ENCODE measurements at regions not wholly inside any gene's neighbourhood (a gene's known extent, or its start where the extent isn't known, plus 50 kb on each side); places are given as distances from the start of the nearest gene placed in this dataset.

DNA sequence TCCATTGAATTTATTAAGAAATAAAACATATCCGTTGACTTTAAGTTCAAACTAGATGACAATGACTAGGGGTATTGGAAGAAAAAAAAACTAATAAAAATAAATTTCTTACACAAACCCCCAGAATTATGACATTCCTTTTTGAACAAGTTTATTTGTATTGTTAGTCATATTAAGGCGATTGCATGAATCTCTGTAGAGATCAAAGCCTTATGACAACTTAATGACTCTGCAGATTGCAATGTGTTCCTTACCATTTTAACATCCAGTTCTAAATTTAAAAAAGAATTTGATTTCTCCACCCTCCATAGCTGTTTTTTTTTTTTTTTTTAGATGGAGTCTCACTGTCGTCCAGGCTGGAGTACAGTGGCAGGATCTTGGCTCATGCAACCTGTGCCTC is 189.8 kb upstream of the CEP162 start:
- ATAC-seq (no peak), DNase-seq (no peak)
- peaks cover 4% of the 10 kb centered on the region for H3K27me3 Mint-ChIP-seq (ENCODE audit: low read depth)
- no peak overlapping the region for H3K4me3 Mint-ChIP-seq
- H3K27ac Mint-ChIP-seq: no peak overlapping the region
- CTCF ChIA-PET: no interaction called here
- no peaks in the 10 kb centered on the region for H3K9me3 Mint-ChIP-seq (ENCODE audit: insufficient read depth)
- no peaks in the 10 kb centered on the region for H3K4me1 Mint-ChIP-seq (ENCODE audit: low read depth)
- H3K36me3 Mint-ChIP-seq (ENCODE audit: low read depth): no peaks in the 10 kb centered on the region
- POLR2A ChIA-PET: no interaction called here

DNA sequence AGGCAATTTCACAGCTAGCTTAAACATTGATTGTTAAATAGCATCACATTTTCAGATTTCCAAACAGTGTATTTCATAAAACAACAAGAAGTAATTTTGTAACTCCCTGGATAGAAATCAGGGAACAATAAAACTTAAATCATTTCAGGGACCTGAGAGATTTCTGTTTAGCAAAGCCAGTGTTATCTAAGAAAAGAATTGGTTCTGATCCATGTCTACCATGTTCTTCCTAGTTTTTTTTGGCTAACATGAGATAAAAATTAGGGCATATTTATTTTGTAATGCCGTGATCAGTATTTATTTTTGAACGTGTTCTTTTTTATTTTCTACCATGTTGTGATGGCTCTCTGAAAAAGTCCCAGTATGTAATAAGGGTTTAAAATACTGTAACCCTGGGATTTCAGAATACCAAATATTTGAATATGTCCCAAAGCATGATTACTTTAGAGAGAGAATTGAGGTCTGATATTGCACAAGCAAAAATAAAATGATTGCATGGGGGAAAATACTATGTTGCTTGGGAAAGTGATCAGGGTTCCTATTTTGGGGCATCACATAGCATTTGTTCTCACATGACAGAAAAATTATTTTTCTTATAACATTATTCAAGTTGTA is 188.7 kb upstream of the CEP162 start:
- DNase-seq (no peak), ATAC-seq (no peak)
- Mint-ChIP-seq H3K27me3 (ENCODE audit: low read depth) (no peaks in the 10 kb centered on the region), H3K4me1 (ENCODE audit: low read depth) (no peaks in the 10 kb centered on the region), H3K9me3 (ENCODE audit: insufficient read depth) (no peaks in the 10 kb centered on the region), H3K36me3 (ENCODE audit: low read depth) (no peaks in the 10 kb centered on the region), H3K27ac (no peak overlapping the region), H3K4me3 (no peak overlapping the region)
- ChIA-PET POLR2A (no interaction called here), CTCF (no interaction called here)

DNA sequence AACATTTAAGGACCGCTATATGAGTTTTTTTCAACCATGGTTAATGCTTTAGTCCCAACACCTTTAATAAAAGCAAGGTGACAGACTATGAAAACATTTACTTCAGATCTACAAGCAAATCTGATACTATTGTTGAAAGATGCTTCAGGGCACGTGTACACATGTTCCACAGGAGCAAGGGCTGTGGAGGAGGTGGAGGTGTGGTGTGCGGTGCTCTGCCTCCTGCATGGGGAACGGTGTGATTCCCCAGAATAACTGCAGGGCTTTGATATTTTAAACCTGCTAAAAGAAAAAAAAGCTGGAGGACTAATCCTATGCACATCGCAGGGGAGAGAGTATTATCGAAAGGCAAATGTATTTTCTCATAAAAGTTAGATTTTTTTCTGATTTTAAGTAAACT is 188.1 kb upstream of the CEP162 start:
- ChIA-PET POLR2A (no interaction called here), CTCF (no interaction called here)
- no peak for DNase-seq
- no peaks in the 10 kb centered on the region for H3K36me3 Mint-ChIP-seq (ENCODE audit: low read depth)
- H3K9me3 Mint-ChIP-seq (ENCODE audit: insufficient read depth): no peaks in the 10 kb centered on the region
- no peaks in the 10 kb centered on the region for H3K27me3 Mint-ChIP-seq (ENCODE audit: low read depth)
- H3K4me3 Mint-ChIP-seq: no peak overlapping the region
- ATAC-seq: no peak
- H3K27ac Mint-ChIP-seq: no peak overlapping the region
- no peaks in the 10 kb centered on the region for H3K4me1 Mint-ChIP-seq (ENCODE audit: low read depth)

DNA sequence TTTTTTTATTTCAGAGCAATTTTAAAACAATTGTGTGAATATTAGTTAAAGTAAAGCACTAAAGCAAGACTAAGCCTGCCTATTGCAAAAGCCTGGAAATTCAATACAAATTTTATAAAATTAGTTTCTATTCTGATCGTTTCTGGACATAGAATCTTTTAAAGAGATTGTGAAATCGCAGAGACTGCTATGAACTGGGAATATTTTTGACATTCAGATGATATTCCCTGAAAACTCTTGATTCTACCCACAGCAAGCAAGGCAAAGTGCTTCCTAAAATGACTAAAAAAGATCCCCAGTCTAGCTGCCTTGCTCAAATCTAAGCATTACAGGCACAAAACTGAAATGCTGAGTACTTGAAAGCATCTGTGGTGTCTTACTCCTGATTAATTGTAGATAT is 187.6 kb upstream of the CEP162 start:
- Mint-ChIP-seq H3K27me3 (ENCODE audit: low read depth) (no peaks in the 10 kb centered on the region), H3K4me3 (no peak overlapping the region), H3K36me3 (ENCODE audit: low read depth) (no peaks in the 10 kb centered on the region), H3K4me1 (ENCODE audit: low read depth) (no peaks in the 10 kb centered on the region), H3K9me3 (ENCODE audit: insufficient read depth) (no peaks in the 10 kb centered on the region), H3K27ac (no peak overlapping the region)
- no peak for DNase-seq
- CTCF ChIA-PET: no interaction called here
- POLR2A ChIA-PET: no interaction called here
- no peak for ATAC-seq

DNA sequence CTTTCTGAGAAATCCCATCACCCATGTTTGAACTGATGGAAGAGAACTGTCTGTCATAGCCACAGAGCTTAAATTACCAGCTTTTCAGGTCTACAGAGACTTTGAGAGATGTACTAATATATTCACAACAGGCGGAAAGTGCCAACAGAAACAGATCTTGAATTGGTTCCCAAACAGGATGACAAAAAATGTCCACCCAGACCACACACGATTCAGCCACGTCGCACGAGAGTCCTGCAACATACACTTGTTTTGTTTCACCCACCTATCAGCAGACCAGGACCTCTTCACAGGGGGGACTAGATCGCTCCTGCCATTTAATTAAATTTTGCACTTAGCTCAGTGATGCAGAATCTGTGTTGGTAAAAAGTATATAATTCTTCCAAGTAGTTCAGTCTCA is 187.1 kb upstream of the CEP162 start:
- Mint-ChIP-seq H3K36me3 (ENCODE audit: low read depth) (no peaks in the 10 kb centered on the region), H3K27ac (no peak overlapping the region), H3K9me3 (ENCODE audit: insufficient read depth) (no peaks in the 10 kb centered on the region), H3K4me3 (no peak overlapping the region), H3K27me3 (ENCODE audit: low read depth) (no peaks in the 10 kb centered on the region), H3K4me1 (ENCODE audit: low read depth) (no peaks in the 10 kb centered on the region)
- POLR2A ChIA-PET: no interaction called here
- CTCF ChIA-PET: no interaction called here
- ATAC-seq (no peak), DNase-seq (no peak)

DNA sequence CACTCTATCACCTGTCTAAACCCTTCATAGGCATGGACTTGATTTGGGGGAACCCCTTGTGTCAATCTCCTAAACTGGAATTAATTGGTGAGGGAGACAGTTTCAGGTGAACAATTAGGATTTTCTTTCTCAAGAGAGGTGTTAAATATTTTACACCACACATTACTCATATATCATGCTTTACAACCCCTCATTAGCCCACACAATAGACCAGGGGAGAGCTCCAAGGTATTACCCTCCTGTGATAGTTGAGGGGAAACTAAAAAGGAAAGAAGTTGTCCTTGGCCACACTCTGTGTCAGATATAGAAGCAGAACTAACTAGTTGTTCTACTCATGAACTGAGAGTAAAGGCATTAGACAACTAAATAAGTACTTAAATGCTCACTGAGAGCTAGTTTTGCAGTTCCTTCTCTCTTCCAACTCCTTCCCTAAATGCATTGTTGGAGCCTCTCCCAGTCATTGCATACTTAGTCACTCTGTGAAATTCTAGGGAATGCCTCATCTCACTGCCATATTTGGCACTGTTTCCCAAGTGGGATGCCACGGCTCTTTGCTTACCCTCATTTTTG is 183.7 kb upstream of the CEP162 start:
- Mint-ChIP-seq H3K36me3 (ENCODE audit: low read depth) (no peaks in the 10 kb centered on the region), H3K27ac (no peak overlapping the region), H3K4me3 (no peak overlapping the region), H3K9me3 (ENCODE audit: insufficient read depth) (no peaks in the 10 kb centered on the region), H3K4me1 (ENCODE audit: low read depth) (no peaks in the 10 kb centered on the region), H3K27me3 (ENCODE audit: low read depth) (no peaks in the 10 kb centered on the region)
- DNase-seq: no peak
- POLR2A ChIA-PET: no interaction called here
- CTCF ChIA-PET: no interaction called here
- no peak for ATAC-seq

DNA sequence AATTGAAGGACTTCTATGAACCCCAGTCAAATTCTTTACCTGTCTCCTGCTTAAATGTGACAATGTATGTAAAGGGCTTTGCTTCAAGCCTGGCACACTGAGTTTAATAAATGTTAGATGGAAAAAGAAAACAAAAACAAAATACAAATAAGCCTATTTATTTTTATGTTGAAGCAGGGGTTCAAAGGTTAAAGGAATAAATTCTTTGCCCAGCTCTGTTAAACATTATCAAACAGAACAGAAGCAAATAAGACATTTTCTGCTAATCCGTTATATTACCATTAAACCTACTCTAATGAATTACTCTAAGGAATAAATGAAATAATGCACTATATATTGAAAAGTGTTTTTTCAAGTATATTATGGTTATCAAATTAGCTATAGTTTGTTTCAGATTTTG is 182.5 kb upstream of the CEP162 start:
- ChIA-PET POLR2A (no interaction called here), CTCF (no interaction called here)
- Mint-ChIP-seq H3K36me3 (ENCODE audit: low read depth) (no peaks in the 10 kb centered on the region), H3K27ac (no peak overlapping the region), H3K4me3 (no peak overlapping the region), H3K4me1 (ENCODE audit: low read depth) (no peaks in the 10 kb centered on the region), H3K9me3 (ENCODE audit: insufficient read depth) (no peaks in the 10 kb centered on the region), H3K27me3 (ENCODE audit: low read depth) (no peaks in the 10 kb centered on the region)
- ATAC-seq: no peak
- DNase-seq: no peak

DNA sequence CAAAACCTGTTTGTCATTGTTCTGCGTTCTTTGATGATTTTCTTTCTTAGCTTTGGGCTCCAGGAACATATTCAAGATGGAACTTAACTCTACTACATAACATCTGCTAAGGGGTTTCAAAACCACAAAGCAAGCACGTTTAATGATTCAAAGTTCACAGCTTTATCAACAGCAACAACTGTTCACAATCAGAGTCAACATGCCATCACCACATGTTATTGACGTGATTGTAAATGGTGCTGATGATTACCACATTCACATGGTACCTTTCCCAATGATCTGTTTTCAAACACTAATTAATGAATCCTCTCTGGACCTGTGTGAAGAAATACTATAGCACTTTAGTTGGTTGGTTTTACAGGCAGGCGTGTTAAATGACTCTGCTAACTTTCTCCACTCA is 180.6 kb upstream of the CEP162 start:
- H3K36me3 Mint-ChIP-seq (ENCODE audit: low read depth): no peaks in the 10 kb centered on the region
- no peak overlapping the region for H3K4me3 Mint-ChIP-seq

DNA sequence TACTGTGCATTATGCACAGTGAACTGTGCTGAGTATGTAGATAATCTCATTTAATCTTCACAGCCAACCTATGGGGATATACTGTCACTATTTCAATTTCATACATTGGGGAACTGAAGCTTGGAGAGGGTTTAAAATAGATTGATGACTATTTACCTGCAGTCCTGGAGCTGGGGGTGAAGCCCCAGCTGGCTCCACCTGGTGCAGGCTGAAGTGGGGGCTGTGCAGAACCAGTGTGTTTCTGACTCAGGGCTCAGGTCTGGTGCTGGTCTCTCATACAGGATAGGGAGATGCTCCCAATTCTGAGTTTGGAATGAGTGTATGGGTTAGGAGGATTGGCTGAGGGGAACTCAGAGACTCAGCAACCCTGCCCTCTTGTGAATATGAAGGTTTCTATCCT is 176.1 kb upstream of the CEP162 start:
- ChIA-PET CTCF (no interaction called here), POLR2A (no interaction called here)
- DNase-seq (no peak), ATAC-seq (no peak)
- Mint-ChIP-seq H3K27ac (no peak overlapping the region), H3K36me3 (ENCODE audit: low read depth) (no peaks in the 10 kb centered on the region), H3K4me3 (no peak overlapping the region), H3K27me3 (ENCODE audit: low read depth) (no peaks in the 10 kb centered on the region), H3K4me1 (ENCODE audit: low read depth) (no peaks in the 10 kb centered on the region), H3K9me3 (ENCODE audit: insufficient read depth) (no peaks in the 10 kb centered on the region)

More for the DNA sequence above, 180.6 kb upstream of the CEP162 start:
- ChIA-PET CTCF (no interaction called here), POLR2A (no interaction called here)
- no peak for ATAC-seq
- no peaks in the 10 kb centered on the region for H3K9me3 Mint-ChIP-seq (ENCODE audit: insufficient read depth)
- H3K27ac Mint-ChIP-seq: no peak overlapping the region
- no peaks in the 10 kb centered on the region for H3K4me1 Mint-ChIP-seq (ENCODE audit: low read depth)
- H3K27me3 Mint-ChIP-seq (ENCODE audit: low read depth): no peaks in the 10 kb centered on the region
- DNase-seq: no peak

DNA sequence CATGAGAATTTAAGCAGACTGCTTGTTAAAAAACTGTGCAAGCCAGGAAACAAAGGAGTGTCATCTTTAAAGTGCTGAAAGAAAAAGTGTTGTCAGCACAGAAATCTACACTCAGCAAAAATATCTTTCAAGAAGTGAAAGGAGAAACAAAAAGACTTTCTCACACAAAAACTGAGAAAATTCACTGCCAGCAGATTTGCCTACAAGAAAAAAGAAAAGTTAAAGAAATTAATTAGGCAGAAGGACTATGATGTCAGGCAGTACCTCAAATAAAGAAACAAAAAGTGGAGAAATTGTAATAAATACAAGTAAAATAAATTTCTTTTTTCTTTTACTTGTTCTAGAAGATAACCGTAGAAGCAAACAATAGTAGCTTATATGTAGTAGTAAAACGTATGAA is 171.6 kb upstream of the CEP162 start:
- Mint-ChIP-seq H3K4me3 (no peak overlapping the region), H3K36me3 (ENCODE audit: low read depth) (no peaks in the 10 kb centered on the region), H3K27me3 (ENCODE audit: low read depth) (no peaks in the 10 kb centered on the region), H3K27ac (no peak overlapping the region), H3K4me1 (ENCODE audit: low read depth) (no peaks in the 10 kb centered on the region), H3K9me3 (ENCODE audit: insufficient read depth) (no peaks in the 10 kb centered on the region)
- ATAC-seq (no peak), DNase-seq (no peak)
- CTCF ChIA-PET: no interaction called here
- POLR2A ChIA-PET: no interaction called here

DNA sequence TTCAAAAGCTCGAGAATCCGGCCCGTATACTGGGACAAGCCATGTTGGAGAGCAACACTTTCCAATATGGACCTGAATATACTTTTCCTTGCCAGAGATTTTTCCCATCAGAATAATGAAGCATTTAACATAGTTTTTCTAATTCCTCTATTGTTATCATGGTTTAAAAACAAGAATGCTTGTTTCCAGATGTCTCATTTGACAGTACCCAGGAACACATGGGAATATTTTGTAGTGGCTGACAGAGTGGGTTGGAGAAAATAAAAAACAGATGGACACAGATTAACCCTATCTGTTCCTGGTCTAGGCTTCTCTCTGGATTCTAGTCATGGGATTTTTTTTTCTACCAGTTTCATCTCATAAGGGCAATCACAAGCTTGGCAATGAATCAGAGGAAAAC is 164.8 kb upstream of the CEP162 start:
- no peak overlapping the region for H3K27ac Mint-ChIP-seq
- POLR2A ChIA-PET: no interaction called here
- no peaks in the 10 kb centered on the region for H3K36me3 Mint-ChIP-seq (ENCODE audit: low read depth)
- ATAC-seq (no peak), DNase-seq (no peak)
- CTCF ChIA-PET: no interaction called here
- no peaks in the 10 kb centered on the region for H3K27me3 Mint-ChIP-seq (ENCODE audit: low read depth)
- H3K4me3 Mint-ChIP-seq: no peak overlapping the region
- H3K4me1 Mint-ChIP-seq (ENCODE audit: low read depth): no peaks in the 10 kb centered on the region
- no peaks in the 10 kb centered on the region for H3K9me3 Mint-ChIP-seq (ENCODE audit: insufficient read depth)

DNA sequence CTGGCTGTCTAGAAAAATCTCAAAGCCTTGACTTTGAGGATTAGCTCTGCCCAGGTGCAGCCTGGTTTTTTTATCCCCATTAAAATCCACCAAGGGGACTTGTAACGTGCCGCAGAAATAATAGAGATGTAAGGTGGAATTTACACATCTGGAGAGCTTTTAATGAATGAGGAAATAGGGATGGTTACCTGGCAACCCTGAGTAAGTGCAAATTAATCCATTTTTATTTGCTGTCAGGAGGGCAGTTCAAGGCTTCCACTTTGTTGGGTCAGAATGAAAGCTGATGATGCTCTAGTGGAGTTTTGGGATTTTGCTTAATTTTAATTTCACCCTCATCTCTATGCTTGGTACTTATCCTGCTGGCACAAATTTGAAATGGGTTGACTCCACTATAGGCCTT is 163.4 kb upstream of the CEP162 start:
- Mint-ChIP-seq H3K9me3 (ENCODE audit: insufficient read depth) (peaks cover 3% of the 10 kb centered on the region), H3K36me3 (ENCODE audit: low read depth) (no peaks in the 10 kb centered on the region), H3K4me3 (no peak overlapping the region), H3K27ac (no peak overlapping the region), H3K4me1 (ENCODE audit: low read depth) (no peaks in the 10 kb centered on the region), H3K27me3 (ENCODE audit: low read depth) (no peaks in the 10 kb centered on the region)
- ATAC-seq: no peak
- POLR2A ChIA-PET: no interaction called here
- no peak for DNase-seq
- CTCF ChIA-PET: no interaction called here

DNA sequence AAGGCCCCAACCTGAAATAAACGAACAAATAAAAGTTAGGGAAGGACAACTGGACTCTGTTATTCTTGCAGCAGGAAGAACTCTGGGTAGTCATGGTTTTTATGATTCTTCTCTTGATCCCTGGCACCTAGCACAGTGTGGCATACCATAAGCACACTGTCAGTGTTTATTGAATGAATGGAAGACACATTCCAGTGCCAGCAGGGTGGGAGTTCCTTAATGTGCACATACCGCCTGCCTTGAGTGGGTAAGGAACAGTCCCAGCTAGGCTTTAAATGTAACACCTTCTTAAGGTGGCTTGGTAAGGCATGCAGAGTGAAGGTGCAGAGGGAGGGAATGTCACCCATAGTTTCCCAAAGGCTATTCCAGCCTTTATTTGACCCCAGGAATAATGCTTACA is 162.9 kb upstream of the CEP162 start:
- H3K27me3 Mint-ChIP-seq (ENCODE audit: low read depth): no peaks in the 10 kb centered on the region
- no peak overlapping the region for H3K4me3 Mint-ChIP-seq
- no peaks in the 10 kb centered on the region for H3K36me3 Mint-ChIP-seq (ENCODE audit: low read depth)
- no peaks in the 10 kb centered on the region for H3K4me1 Mint-ChIP-seq (ENCODE audit: low read depth)
- POLR2A ChIA-PET: no interaction called here
- no peak overlapping the region for H3K27ac Mint-ChIP-seq
- ATAC-seq (no peak), DNase-seq (no peak)
- H3K9me3 Mint-ChIP-seq (ENCODE audit: insufficient read depth): peaks cover 3% of the 10 kb centered on the region
- CTCF ChIA-PET: no interaction called here

Measured in activated CD8-positive, alpha-beta T cell treated with anti-CD3 and anti-CD28 coated beads, Interleukin-2, amount 10 ng/mL, durations not matched to agents 7 days and 5 days (primary cell).